ENCODE measurements at regions not wholly inside any gene's neighbourhood (a gene's known extent, or its start where the extent isn't known, plus 50 kb on each side); places are given as distances from the start of the nearest gene placed in this dataset.

- intact Hi-C loops (cut with micrococcal nuclease), result no loop called here
- no peaks in the 10 kb centered on the region for H3K9me3 ChIP-seq (ENCODE audit: control insufficient read depth, insufficient read depth, low read length)
- no peaks in the 10 kb centered on the region for H3K36me3 ChIP-seq (ENCODE audit: control insufficient read depth, insufficient read depth, low read length)
- H3K36me3 Mint-ChIP-seq, result no peaks in the 10 kb centered on the region
- H3K9me3 Mint-ChIP-seq, result peaks cover 10 to 15% of the 10 kb centered on the region in 2 donors
- H3K4me3 Mint-ChIP-seq, result no peak overlapping the region
- H3K27me3 Mint-ChIP-seq (ENCODE audit: low read depth in 2 of 2), result no peaks in the 10 kb centered on the region
- DNase-seq (no peak), ATAC-seq (no peak)
- WGBS (ENCODE audit: insufficient coverage), result 92% methylated on average over 4 of the region's 5 CpGs
- H3K27me3 ChIP-seq (ENCODE audit: control insufficient read depth, insufficient read depth, low read length), result no peaks in the 10 kb centered on the region
- no peaks in the 10 kb centered on the region for H3K4me1 ChIP-seq (ENCODE audit: control insufficient read depth, insufficient read depth, low read length)
- no peak for TF ChIP-seq CTCF (IDR thresholded peaks at IDR 0.05)
- no peak overlapping the region for H3K27ac Mint-ChIP-seq
- no peak overlapping the region for H3K4me3 ChIP-seq (ENCODE audit: low read length)
- H3K4me1 Mint-ChIP-seq, result no peaks in the 10 kb centered on the region
- no peak overlapping the region for H3K27ac ChIP-seq (ENCODE audit: low read length)
These were observed 105.6 kb upstream of the NECTIN3 start for GRCh38 chr3:110965976-110966375.

- Histone ChIP-seq H3K4me3 (ENCODE audit: low read length) (no peak overlapping the region), H3K27me3 (ENCODE audit: control insufficient read depth, insufficient read depth, low read length) (no peaks in the 10 kb centered on the region), H3K4me1 (ENCODE audit: control insufficient read depth, insufficient read depth, low read length) (no peaks in the 10 kb centered on the region), H3K27ac (ENCODE audit: low read length) (no peak overlapping the region), H3K9me3 (ENCODE audit: control insufficient read depth, insufficient read depth, low read length) (no peaks in the 10 kb centered on the region), H3K36me3 (ENCODE audit: control insufficient read depth, insufficient read depth, low read length) (no peaks in the 10 kb centered on the region)
- H3K27me3 Mint-ChIP-seq (ENCODE audit: low read depth in 2 of 2), result no peaks in the 10 kb centered on the region
- no peaks in the 10 kb centered on the region for H3K4me1 Mint-ChIP-seq
- WGBS (ENCODE audit: insufficient coverage), result 74% methylated on average over 2 of the region's 3 CpGs
- ATAC-seq, result no peak
- H3K4me3 Mint-ChIP-seq, result no peak overlapping the region
- H3K36me3 Mint-ChIP-seq, result no peaks in the 10 kb centered on the region
- no peak for DNase-seq
- no peak overlapping the region for H3K27ac Mint-ChIP-seq
- H3K9me3 Mint-ChIP-seq, result peaks cover 7 to 13% of the 10 kb centered on the region in 2 donors
- intact Hi-C loops (cut with micrococcal nuclease), result no loop called here
- no peak for TF ChIP-seq CTCF (IDR thresholded peaks at IDR 0.05)
These were observed 104.5 kb upstream of the NECTIN3 start for GRCh38 chr3:110966966-110967663.

- no peaks in the 10 kb centered on the region for H3K9me3 ChIP-seq (ENCODE audit: control insufficient read depth, insufficient read depth, low read length)
- H3K4me1 ChIP-seq (ENCODE audit: control insufficient read depth, insufficient read depth, low read length), result no peaks in the 10 kb centered on the region
- Mint-ChIP-seq H3K36me3 (no peaks in the 10 kb centered on the region), H3K9me3 (peaks cover 7 to 15% of the 10 kb centered on the region in 2 donors), H3K27me3 (ENCODE audit: low read depth in 2 of 2) (no peaks in the 10 kb centered on the region), H3K4me1 (no peaks in the 10 kb centered on the region), H3K27ac (no peak overlapping the region), H3K4me3 (no peak overlapping the region)
- TF ChIP-seq CTCF (IDR thresholded peaks at IDR 0.05), result no peak
- H3K4me3 ChIP-seq (ENCODE audit: low read length), result no peak overlapping the region
- 75% methylated on average over 1 of the region's 1 CpG for WGBS (ENCODE audit: insufficient coverage)
- no peaks in the 10 kb centered on the region for H3K27me3 ChIP-seq (ENCODE audit: control insufficient read depth, insufficient read depth, low read length)
- H3K36me3 ChIP-seq (ENCODE audit: control insufficient read depth, insufficient read depth, low read length), result no peaks in the 10 kb centered on the region
- DNase-seq (no peak), ATAC-seq (no peak)
- intact Hi-C loops (cut with micrococcal nuclease), result no loop called here
- H3K27ac ChIP-seq (ENCODE audit: low read length), result no peak overlapping the region
These were observed 103.5 kb upstream of the NECTIN3 start for GRCh38 chr3:110968076-110968475.
